GM12865 (cell line): ENCODE measurements at regions not wholly inside any gene's neighbourhood (a gene's known extent, or its start where the extent isn't known, plus 50 kb on each side); places are given as distances from the start of the nearest gene placed in this dataset.

Source experiments
- DNase-seq: peaks from one replicate; pipeline ENCODE4 v3.0.0; 2010; ENCODE audit warnings: low read depth
- H3K4me3 ChIP-seq: 2 replicates; pipeline ENCODE4 v1.5.1; 2011; ENCODE audit warnings: mild to moderate bottlenecking, low read depth, low read length, control low read depth
- CTCF ChIP-seq: IDR thresholded peaks from 2 replicates; pipeline ENCODE4 v1.5.1; 2011; ENCODE audit warnings: low read length, control low read depth, low read depth, inconsistent platforms; ENCODE audit not compliant: insufficient read depth; ENCODE audit errors: missing control alignments

DNA sequence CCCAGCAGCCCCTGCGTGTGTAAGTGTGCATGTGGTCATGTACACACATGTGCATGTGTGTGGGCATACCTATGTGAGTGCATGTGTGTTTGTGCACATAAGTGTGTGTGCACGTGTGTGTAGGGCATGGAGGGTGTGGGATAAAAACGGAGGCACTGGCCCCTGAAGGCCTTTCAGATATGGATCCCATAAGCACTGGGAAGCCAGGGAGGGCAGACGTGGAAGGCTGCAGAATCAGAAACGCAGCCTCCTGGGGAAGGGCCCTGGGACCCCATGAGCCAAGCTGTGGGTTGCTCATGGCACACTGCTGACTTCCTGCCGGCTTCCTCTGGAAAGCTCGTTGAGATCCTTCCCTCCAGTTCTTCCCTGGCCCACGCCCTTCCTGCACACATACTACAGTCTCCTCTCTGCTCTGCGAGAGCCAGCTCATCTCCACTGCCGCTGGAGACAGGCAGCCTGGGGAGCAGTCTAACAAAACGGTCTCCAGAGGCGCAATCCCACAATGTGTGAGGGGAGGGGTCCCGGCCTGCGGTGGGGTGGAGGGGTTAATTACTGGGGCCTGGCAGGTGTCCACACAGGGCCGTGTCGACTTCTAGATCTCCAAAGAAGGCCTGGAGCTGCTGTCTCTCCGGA is 435.2 kb upstream of the B3GAT1 start:
- no peak for DNase-seq
- TF ChIP-seq CTCF = no peak
- no peak overlapping the region for H3K4me3 ChIP-seq

DNA sequence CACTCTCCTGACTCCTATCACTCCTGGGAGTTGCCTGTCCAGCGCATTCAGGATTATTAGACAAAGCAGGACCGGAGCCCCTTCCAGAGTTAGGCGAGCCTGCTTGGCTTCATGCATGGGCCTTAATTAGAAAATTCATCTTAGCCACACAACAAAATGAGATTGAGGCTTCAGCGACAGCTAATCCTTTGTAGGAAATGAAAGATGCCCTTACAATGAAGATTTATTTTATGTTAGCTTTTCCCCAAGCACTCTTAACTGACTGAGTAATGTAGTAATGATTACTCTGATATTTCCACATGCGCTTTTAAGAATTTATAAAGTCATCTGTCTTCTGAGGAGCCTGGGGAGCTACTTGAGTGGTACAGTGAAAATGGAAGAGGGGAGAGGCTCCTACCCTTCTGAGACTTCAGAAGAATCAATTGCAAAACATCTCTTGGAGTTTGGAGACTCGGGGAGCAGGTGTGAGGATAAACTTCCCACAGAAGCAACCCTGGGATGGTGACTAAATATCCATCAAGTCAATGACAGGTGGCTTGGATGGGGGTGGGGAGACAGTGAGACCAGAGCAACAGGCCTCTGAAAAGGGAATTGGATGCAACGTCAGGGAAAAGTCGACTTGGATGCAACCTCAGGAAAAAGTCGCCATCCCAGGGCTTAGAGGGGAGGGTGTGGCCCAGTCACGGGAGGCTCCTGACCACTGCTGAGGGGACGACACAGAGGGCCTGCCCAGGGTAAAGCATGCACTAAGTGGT is 434.5 kb upstream of the B3GAT1 start:
- no peak overlapping the region for H3K4me3 ChIP-seq
- no peak for TF ChIP-seq CTCF
- no peak for DNase-seq

DNA sequence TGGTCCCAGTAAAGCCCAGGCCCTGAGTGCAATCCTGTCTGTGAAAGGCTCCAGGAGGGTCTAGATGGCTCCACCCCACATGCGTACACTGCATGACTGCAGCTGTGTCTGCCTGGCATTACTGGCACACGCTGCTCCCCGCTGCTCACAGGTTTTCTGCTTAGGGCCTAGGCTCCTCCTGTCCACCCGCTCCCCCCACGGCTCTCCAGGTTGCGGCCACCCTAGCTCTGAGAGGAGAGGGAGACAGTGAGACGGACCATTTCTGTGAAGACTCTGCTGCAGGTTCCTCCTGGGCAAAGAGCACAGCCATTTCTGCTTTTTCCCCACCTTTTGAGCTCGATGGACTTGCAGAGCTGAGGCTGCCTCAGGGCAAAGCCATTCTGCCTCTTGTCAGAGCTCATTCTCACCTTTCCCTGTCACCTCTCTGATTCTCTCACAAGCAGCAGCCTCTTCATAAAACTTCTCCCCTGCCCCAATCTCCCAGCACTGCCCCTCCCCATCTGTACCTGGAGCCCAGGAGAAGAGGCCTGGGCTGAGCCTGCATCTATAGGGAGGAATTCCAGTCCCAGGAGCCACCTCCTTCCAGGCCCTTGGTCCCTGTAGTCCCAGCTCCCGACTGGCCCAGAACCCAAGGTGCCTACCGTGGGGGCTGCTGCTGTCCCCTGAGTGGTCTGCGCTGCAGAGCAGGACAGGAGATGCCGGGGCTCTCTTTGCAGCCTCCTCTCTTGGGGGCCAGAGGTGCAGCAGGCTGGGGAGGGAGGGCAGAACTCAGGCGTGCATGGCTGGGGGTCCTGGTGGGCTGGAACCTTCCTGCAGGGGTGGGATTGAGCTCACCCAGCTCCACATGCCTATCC is 433.7 kb upstream of the B3GAT1 start:
- TF ChIP-seq CTCF = no peak
- DNase-seq = no peak
- no peak overlapping the region for H3K4me3 ChIP-seq

DNA sequence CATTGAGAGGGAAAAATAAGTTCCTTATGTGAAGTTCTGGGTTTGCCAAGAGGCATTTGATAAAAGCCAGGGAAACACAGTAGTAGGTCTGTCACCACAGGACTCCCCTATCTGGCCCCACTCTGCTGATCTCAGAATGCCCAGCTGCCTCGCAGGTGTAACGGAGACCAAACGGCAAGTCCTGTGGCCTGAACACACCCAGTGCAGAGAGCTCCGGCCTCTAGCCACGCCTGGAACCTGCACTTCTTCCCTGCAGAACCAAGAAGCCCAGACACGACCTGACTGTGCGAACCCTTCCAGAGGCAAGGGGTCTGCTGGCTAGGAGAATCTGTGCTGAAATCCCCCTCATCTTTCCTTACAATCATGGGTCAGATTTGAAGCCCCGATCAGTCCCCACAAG is 432.8 kb upstream of the B3GAT1 start:
- H3K4me3 ChIP-seq = no peak overlapping the region
- no peak for TF ChIP-seq CTCF
- no peak for DNase-seq

DNA sequence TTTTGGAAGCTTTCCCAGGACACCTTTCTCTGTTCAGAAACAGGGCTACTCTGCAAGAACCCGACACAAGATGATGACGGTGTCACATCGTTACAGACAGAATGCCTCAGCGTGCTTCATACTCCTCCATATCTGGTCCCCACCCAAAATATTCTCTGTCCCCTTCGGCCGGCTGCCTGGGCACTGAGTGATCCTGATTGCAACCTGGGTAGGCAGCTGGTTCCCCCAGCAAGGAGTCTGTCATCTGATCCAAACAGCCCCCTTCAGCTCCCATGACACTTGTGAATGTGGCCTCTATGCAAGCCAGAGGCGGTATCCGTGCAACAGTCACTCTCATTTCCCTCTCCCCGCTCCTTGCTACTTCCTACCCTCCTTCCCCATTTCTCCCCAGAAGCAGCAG is 431.7 kb upstream of the B3GAT1 start:
- no peak overlapping the region for H3K4me3 ChIP-seq
- no peak for TF ChIP-seq CTCF
- no peak for DNase-seq

- TF ChIP-seq CTCF = no peak
- DNase-seq = no peak
- no peak overlapping the region for H3K4me3 ChIP-seq
Observed at GRCh38 chr11:134843020-134843419, 431.0 kb upstream of the B3GAT1 start.
